ENCODE measurements at regions not wholly inside any gene's neighbourhood (a gene's known extent, or its start where the extent isn't known, plus 50 kb on each side); places are given as distances from the start of the nearest gene placed in this dataset.

DNA sequence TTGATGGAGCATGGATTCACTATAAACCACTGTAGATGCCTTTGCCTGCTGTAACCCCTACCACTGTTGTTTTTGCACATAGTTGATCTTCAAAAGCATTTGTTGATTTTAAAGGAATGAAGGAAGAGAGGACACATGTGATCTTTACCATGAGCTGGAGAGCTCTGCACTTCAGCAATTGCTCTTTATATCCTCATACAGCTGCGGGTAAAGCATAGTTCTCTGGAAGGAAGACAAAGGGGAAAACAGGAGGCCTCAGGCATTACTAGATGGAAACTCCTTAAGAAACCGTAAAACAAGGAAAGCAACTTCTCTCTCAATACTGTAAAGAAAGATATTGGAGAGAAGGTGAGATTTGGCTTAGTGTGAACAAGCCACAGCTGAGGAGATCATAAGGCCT lies 60.6 kb downstream of the SCG2 start:
- H3K9ac ChIP-seq (ENCODE audit: insufficient read depth, low read length): no peak overlapping the region
- no peaks in the 10 kb centered on the region for H3K27me3 ChIP-seq (ENCODE audit: control insufficient read depth, insufficient read depth, low read length)
- no peaks in the 10 kb centered on the region for H3K9me3 ChIP-seq (ENCODE audit: control insufficient read depth, insufficient read depth, low read depth, low read length)
- DNase-seq (ENCODE audit: low read depth in 2 of 2): no peak
- no peaks in the 10 kb centered on the region for H3K79me2 ChIP-seq (ENCODE audit: control insufficient read depth, insufficient read depth, low read length)
- no peaks in the 10 kb centered on the region for H3K36me3 ChIP-seq (ENCODE audit: control insufficient read depth, insufficient read depth, low read length)
- TF ChIP-seq EZH2 (IDR thresholded peaks at IDR 0.05; ENCODE audit: low read length, missing control alignments): no peak
- TF ChIP-seq, protein P1, sequence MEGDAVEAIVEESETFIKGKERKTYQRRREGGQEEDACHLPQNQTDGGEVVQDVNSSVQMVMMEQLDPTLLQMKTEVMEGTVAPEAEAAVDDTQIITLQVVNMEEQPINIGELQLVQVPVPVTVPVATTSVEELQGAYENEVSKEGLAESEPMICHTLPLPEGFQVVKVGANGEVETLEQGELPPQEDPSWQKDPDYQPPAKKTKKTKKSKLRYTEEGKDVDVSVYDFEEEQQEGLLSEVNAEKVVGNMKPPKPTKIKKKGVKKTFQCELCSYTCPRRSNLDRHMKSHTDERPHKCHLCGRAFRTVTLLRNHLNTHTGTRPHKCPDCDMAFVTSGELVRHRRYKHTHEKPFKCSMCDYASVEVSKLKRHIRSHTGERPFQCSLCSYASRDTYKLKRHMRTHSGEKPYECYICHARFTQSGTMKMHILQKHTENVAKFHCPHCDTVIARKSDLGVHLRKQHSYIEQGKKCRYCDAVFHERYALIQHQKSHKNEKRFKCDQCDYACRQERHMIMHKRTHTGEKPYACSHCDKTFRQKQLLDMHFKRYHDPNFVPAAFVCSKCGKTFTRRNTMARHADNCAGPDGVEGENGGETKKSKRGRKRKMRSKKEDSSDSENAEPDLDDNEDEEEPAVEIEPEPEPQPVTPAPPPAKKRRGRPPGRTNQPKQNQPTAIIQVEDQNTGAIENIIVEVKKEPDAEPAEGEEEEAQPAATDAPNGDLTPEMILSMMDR (conservative IDR thresholded peaks at IDR 0.05 in 1 of 2, IDR thresholded peaks at IDR 0.05 in 1 of 2; ENCODE audit: low read depth in 1 of 2, low read length in 2 of 2): no peak
- no peak overlapping the region for H3K4me3 ChIP-seq (replicated peaks in 1 of 4; ENCODE audit: control extremely low read depth in 1 of 4, insufficient read depth in 1 of 4, low read depth in 3 of 4, low read length in 4 of 4)
- H3K27ac ChIP-seq (ENCODE audit: insufficient read depth, low read length): no peak overlapping the region
- no peak overlapping the region for H3K4me2 ChIP-seq (ENCODE audit: extremely low read depth, insufficient read depth, low read length)
- peaks cover 8% of the 10 kb centered on the region for H3K4me1 ChIP-seq (ENCODE audit: control insufficient read depth, extremely low read depth, insufficient read depth, low read length)
- no peak overlapping the region for H2AFZ ChIP-seq (ENCODE audit: low read length)
- H4K20me1 ChIP-seq (ENCODE audit: control insufficient read depth, extremely low read depth, insufficient read depth, low read length): no peaks in the 10 kb centered on the region

DNA sequence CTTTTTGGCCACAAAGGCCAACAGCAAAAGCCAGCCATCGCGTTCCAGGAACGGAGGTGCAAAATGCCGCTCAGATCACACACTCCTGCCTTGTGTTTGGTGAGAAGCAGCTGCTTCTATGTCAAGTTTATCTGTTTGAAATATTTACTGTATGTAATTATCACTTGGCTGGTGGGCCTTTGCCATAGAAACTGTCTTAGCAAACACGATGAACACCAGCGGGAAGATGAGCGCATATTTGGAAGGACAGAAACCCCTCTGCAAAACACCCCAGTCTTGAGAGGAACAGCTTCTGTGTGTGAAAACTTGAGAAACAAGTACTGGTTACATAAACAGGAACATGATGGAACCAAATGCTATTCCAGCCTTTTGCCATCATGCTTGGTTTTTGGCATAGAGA lies 59.7 kb downstream of the SCG2 start:
- no peaks in the 10 kb centered on the region for H3K36me3 ChIP-seq (ENCODE audit: control insufficient read depth, insufficient read depth, low read length)

DNA sequence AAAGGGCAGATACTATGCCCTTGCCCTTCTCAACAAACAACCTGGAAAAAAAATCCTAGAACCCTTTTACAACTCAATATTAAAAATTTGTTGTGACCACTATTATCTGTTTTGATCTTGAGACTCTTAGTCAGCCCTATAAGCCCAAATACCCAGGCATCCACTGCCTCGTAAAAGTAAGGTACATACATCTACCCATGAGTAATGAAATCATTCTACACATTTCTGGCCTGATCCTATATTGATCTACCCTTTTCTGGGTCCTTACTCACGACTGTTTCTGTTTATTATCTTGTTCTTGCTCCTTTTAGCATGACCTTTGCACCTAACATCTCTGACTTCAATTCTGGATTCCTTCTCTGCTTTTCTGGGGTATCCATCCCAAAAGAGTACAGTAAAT lies 56.8 kb downstream of the SCG2 start:
- no peak overlapping the region for H3K4me2 ChIP-seq (ENCODE audit: extremely low read depth, insufficient read depth, low read length)
- H2AFZ ChIP-seq (ENCODE audit: low read length): no peak overlapping the region
- no peak overlapping the region for H3K9ac ChIP-seq (ENCODE audit: insufficient read depth, low read length)
- no peak overlapping the region for H3K27ac ChIP-seq (ENCODE audit: insufficient read depth, low read length)
- no peaks in the 10 kb centered on the region for H3K9me3 ChIP-seq (ENCODE audit: control insufficient read depth, insufficient read depth, low read depth, low read length)
- H3K4me3 ChIP-seq (replicated peaks in 1 of 4; ENCODE audit: control extremely low read depth in 1 of 4, insufficient read depth in 1 of 4, low read depth in 3 of 4, low read length in 4 of 4): no peak overlapping the region
- TF ChIP-seq, protein P1 (conservative IDR thresholded peaks at IDR 0.05 in 1 of 2, IDR thresholded peaks at IDR 0.05 in 1 of 2; ENCODE audit: low read depth in 1 of 2, low read length in 2 of 2): no peak
- TF ChIP-seq EZH2 (IDR thresholded peaks at IDR 0.05; ENCODE audit: low read length, missing control alignments): no peak
- H4K20me1 ChIP-seq (ENCODE audit: control insufficient read depth, extremely low read depth, insufficient read depth, low read length): no peaks in the 10 kb centered on the region
- H3K27me3 ChIP-seq (ENCODE audit: control insufficient read depth, insufficient read depth, low read length): no peaks in the 10 kb centered on the region
- H3K4me1 ChIP-seq (ENCODE audit: control insufficient read depth, extremely low read depth, insufficient read depth, low read length): peaks cover 5% of the 10 kb centered on the region
- H3K36me3 ChIP-seq (ENCODE audit: control insufficient read depth, insufficient read depth, low read length): no peaks in the 10 kb centered on the region
- H3K79me2 ChIP-seq (ENCODE audit: control insufficient read depth, insufficient read depth, low read length): no peaks in the 10 kb centered on the region
- no peak for DNase-seq (ENCODE audit: low read depth in 2 of 2)

More for the DNA sequence above, 59.7 kb downstream of the SCG2 start:
- no peak overlapping the region for H3K4me2 ChIP-seq (ENCODE audit: extremely low read depth, insufficient read depth, low read length)
- TF ChIP-seq, protein P1 (conservative IDR thresholded peaks at IDR 0.05 in 1 of 2, IDR thresholded peaks at IDR 0.05 in 1 of 2; ENCODE audit: low read depth in 1 of 2, low read length in 2 of 2): no peak
- no peak for TF ChIP-seq EZH2 (IDR thresholded peaks at IDR 0.05; ENCODE audit: low read length, missing control alignments)
- peaks cover 8% of the 10 kb centered on the region for H3K4me1 ChIP-seq (ENCODE audit: control insufficient read depth, extremely low read depth, insufficient read depth, low read length)
- no peaks in the 10 kb centered on the region for H3K9me3 ChIP-seq (ENCODE audit: control insufficient read depth, insufficient read depth, low read depth, low read length)
- no peaks in the 10 kb centered on the region for H3K27me3 ChIP-seq (ENCODE audit: control insufficient read depth, insufficient read depth, low read length)
- H3K9ac ChIP-seq (ENCODE audit: insufficient read depth, low read length): no peak overlapping the region
- no peaks in the 10 kb centered on the region for H4K20me1 ChIP-seq (ENCODE audit: control insufficient read depth, extremely low read depth, insufficient read depth, low read length)
- no peak overlapping the region for H3K27ac ChIP-seq (ENCODE audit: insufficient read depth, low read length)
- no peak overlapping the region for H3K4me3 ChIP-seq (replicated peaks in 1 of 4; ENCODE audit: control extremely low read depth in 1 of 4, insufficient read depth in 1 of 4, low read depth in 3 of 4, low read length in 4 of 4)
- H3K79me2 ChIP-seq (ENCODE audit: control insufficient read depth, insufficient read depth, low read length): no peaks in the 10 kb centered on the region
- no peak overlapping the region for H2AFZ ChIP-seq (ENCODE audit: low read length)
- no peak for DNase-seq (ENCODE audit: low read depth in 2 of 2)

Data from fibroblast of lung (primary cell).